ENCODE measurements at regions not wholly inside any gene's neighbourhood (a gene's known extent, or its start where the extent isn't known, plus 50 kb on each side); places are given as distances from the start of the nearest gene placed in this dataset.

DNA sequence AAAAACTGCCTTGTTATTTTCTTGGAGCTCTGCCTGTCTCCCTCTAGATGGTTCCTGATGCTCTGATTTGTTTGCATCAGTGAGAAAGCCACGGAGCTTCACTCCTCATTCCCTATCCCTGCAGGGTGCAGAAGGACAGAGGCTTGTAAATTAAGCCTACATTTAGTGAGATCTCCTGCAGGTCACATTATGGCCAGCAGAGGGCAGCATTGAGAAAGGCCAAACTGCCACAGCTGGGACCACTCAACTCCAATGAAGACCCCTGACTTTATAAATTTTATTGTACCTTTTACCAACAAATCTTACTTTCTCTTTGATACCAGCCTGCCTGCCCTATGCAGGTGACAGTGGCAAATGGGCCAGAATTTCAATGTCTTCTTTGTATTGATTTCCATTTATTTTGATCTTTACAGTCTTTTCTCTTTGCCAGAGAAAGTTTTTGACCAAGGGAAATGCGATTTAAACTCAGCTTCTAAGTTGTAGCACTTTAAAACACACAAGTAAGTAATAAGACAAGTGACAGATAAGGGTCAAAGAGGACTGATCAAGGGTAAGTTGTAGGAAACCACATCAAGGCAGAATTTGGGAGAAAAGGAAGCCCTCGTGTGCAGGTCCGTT, 1029.1 kb upstream of the KLHL29 start (continued):
- no peak for TF ChIP-seq ZNF83 (CRISPR knock-in tag; IDR thresholded peaks at IDR 0.05; ENCODE audit: borderline replicate concordance)
- no peak for TF ChIP-seq ZNF788 (CRISPR knock-in tag; IDR thresholded peaks at IDR 0.05; ENCODE audit: borderline replicate concordance)
- TF ChIP-seq, protein P1, sequence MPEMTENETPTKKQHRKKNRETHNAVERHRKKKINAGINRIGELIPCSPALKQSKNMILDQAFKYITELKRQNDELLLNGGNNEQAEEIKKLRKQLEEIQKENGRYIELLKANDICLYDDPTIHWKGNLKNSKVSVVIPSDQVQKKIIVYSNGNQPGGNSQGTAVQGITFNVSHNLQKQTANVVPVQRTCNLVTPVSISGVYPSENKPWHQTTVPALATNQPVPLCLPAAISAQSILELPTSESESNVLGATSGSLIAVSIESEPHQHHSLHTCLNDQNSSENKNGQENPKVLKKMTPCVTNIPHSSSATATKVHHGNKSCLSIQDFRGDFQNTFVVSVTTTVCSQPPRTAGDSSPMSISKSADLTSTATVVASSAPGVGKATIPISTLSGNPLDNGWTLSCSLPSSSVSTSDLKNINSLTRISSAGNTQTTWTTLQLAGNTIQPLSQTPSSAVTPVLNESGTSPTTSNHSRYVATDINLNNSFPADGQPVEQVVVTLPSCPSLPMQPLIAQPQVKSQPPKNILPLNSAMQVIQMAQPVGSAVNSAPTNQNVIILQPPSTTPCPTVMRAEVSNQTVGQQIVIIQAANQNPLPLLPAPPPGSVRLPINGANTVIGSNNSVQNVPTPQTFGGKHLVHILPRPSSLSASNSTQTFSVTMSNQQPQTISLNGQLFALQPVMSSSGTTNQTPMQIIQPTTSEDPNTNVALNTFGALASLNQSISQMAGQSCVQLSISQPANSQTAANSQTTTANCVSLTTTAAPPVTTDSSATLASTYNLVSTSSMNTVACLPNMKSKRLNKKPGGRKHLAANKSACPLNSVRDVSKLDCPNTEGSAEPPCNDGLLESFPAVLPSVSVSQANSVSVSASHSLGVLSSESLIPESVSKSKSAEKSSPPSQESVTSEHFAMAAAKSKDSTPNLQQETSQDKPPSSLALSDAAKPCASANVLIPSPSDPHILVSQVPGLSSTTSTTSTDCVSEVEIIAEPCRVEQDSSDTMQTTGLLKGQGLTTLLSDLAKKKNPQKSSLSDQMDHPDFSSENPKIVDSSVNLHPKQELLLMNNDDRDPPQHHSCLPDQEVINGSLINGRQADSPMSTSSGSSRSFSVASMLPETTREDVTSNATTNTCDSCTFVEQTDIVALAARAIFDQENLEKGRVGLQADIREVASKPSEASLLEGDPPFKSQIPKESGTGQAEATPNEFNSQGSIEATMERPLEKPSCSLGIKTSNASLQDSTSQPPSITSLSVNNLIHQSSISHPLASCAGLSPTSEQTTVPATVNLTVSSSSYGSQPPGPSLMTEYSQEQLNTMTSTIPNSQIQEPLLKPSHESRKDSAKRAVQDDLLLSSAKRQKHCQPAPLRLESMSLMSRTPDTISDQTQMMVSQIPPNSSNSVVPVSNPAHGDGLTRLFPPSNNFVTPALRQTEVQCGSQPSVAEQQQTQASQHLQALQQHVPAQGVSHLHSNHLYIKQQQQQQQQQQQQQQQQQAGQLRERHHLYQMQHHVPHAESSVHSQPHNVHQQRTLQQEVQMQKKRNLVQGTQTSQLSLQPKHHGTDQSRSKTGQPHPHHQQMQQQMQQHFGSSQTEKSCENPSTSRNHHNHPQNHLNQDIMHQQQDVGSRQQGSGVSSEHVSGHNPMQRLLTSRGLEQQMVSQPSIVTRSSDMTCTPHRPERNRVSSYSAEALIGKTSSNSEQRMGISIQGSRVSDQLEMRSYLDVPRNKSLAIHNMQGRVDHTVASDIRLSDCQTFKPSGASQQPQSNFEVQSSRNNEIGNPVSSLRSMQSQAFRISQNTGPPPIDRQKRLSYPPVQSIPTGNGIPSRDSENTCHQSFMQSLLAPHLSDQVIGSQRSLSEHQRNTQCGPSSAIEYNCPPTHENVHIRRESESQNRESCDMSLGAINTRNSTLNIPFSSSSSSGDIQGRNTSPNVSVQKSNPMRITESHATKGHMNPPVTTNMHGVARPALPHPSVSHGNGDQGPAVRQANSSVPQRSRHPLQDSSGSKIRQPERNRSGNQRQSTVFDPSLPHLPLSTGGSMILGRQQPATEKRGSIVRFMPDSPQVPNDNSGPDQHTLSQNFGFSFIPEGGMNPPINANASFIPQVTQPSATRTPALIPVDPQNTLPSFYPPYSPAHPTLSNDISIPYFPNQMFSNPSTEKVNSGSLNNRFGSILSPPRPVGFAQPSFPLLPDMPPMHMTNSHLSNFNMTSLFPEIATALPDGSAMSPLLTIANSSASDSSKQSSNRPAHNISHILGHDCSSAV (CRISPR knock-in tag; IDR thresholded peaks at IDR 0.05; ENCODE audit: borderline replicate concordance): no peak
- TF ChIP-seq FIP1L1 (IDR thresholded peaks at IDR 0.05; ENCODE audit: borderline replicate concordance, insufficient read depth, low read depth, low read length): no peak
- no peak for TF ChIP-seq AHR (CRISPR knock-in tag; IDR thresholded peaks at IDR 0.05)
- TF ChIP-seq, protein P2, sequence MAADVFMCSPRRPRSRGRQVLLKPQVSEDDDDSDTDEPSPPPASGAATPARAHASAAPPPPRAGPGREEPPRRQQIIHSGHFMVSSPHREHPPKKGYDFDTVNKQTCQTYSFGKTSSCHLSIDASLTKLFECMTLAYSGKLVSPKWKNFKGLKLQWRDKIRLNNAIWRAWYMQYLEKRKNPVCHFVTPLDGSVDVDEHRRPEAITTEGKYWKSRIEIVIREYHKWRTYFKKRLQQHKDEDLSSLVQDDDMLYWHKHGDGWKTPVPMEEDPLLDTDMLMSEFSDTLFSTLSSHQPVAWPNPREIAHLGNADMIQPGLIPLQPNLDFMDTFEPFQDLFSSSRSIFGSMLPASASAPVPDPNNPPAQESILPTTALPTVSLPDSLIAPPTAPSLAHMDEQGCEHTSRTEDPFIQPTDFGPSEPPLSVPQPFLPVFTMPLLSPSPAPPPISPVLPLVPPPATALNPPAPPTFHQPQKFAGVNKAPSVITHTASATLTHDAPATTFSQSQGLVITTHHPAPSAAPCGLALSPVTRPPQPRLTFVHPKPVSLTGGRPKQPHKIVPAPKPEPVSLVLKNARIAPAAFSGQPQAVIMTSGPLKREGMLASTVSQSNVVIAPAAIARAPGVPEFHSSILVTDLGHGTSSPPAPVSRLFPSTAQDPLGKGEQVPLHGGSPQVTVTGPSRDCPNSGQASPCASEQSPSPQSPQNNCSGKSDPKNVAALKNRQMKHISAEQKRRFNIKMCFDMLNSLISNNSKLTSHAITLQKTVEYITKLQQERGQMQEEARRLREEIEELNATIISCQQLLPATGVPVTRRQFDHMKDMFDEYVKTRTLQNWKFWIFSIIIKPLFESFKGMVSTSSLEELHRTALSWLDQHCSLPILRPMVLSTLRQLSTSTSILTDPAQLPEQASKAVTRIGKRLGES (CRISPR knock-in tag; IDR thresholded peaks at IDR 0.05; ENCODE audit: borderline replicate concordance): no peak

Measured in HepG2 (cell line).